Kasumi-1 (cell line): ENCODE measurements at regions not wholly inside any gene's neighbourhood (a gene's known extent, or its start where the extent isn't known, plus 50 kb on each side); places are given as distances from the start of the nearest gene placed in this dataset.

Experiments
- DNase-seq, 2 experiments: peaks; one replicate each; lab custom pipeline; 2025; lab: John Stamatoyannopoulos, UW

DNA sequence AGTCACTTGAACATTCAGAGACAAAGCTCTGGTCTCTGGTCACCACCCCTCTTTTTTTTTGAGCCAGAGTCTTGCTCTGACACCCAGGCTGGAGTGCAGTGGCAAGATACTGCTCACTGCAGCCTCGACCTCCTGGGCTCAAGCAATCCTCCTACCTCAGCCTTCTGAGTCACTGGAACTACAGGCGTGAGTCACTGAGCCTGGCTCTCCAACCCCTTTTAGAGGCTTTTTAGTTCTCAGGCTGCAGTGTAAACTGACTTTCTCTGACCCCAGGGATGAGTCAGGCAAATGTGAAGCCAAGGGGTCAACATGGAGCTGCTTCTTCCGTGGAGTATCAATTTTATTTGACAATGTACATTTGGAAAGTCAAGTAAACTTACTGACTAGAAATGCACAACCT lies 229.2 kb downstream of the PTTG2 start:
- peak in 1 of 2 experiments; percentile 18 for DNase-seq

DNA sequence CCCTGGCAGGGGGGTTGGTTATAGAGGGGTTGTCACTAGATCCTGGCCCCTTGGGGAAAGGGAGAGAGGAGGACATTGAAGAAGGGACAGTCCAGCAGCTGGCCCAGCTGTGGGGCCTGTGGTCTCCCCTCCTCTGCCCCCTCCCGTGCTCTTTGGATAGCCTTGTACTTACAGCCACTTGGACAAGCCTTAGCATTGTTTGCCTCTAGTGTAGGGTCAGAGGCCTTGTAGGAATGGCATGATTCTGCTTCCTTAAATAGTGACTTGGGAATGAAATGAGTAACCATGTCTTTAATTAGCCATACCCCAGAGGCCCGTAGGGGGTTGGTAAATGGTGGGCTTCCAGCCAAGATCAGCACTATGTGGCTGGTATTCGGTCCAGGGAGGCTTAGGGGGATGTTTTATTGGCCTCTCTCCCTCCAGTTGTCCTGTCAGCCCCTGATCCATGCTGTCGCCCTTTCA lies 230.6 kb downstream of the PTTG2 start:
- no peak for DNase-seq

GRCh38 chr4:38192516-38192915 lies 232.3 kb downstream of the PTTG2 start:
- peak in 1 of 2 experiments; percentile 37 for DNase-seq

DNA sequence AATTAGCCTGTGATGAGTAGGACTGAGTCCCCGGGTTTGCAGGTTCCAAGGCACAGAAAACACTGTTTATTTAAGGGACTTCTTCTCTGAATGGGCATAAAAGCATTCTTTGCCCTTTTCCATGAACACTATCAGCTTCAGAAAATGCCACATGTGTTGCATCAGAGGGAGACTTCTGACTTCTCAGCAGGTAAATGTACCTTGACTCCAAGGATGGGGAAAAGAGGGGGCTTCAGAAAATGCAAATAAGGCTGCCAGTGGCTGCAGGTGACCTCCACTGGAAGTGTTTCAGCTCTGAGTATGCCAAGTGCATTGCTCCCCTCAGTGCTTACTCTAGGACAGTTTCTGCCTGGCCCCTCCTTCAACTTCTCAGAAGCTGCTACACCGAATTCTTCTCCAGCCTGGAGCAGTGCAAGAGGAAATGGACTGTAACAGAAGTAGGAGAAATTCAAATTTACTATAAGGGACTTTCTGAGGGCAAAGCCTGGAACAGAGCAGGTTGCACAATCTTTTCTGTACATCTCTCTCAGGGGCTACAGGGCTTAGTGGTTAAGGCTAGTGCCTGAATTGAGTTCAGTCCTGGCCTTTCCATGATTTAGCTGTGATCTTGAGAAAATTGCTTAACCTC lies 233.2 kb downstream of the PTTG2 start:
- peak; percentile 74 to 77 for DNase-seq

DNA sequence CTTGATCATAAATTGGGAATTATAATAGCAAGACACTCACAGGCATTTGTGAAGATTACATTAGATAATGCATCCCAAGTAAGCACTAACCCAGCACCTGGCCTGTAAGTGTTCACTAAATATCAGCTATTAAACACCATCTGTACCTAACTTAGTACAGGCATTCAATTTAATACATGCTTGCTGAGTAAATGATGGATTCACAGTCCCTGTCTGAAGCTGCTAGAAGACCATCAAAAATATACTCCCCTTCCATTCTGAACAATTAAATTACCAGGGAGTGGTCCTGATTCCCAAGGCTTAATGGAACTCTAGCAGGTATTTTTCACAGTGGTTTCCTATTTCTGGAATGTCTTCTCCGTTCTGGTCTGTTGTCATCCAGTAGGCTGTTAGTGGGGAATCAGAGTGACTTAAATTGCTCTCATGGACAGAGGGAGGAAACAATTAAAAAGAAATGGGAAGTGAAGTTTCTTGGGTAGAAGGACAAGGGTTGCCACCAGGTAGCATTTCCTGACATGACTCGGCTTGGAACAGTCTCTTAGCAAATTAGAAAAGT lies 233.9 kb downstream of the PTTG2 start:
- no peak for DNase-seq

DNA sequence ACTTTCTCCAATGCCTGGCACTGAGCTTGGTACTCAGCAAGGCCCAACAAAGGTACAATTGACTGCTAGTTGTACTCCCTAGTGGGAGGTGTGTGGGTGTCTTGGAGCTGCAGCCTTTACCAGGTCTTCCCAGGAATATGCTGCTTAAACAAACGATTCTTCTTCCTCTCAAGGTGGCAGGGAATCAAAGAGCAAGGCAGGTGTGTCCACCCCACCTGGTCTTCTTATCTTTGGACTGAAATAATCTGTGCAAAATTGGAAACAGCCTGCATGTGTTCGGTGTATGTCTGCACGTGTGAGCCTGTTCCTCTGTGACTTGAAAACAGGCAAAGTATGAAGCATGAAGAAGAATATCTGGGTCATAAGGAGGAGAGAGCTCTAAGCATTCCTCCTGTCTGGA lies 235.3 kb downstream of the PTTG2 start:
- no peak for DNase-seq

GRCh38 chr4:38195911-38196310 lies 235.7 kb downstream of the PTTG2 start:
- DNase-seq = no peak

DNA sequence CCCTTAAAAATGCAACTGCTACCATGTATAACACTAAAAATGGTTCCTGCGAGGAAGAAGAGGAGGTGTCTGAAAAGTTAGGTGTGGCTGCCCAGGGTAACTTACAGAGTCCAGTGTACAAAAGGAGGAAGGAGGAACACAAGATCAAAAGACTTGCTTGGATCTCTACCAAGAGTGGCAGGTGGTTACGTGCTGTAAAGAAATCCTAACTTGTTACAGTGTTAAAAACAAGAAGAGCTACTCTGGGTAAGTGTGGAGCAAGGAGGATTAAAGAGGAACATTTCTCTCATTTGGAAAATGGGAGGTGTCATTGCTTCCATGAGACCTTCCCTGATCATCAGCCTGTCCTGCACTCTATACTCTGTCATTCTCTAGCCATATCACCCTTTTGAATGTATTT lies 242.0 kb downstream of the PTTG2 start:
- DNase-seq = no peak

DNA sequence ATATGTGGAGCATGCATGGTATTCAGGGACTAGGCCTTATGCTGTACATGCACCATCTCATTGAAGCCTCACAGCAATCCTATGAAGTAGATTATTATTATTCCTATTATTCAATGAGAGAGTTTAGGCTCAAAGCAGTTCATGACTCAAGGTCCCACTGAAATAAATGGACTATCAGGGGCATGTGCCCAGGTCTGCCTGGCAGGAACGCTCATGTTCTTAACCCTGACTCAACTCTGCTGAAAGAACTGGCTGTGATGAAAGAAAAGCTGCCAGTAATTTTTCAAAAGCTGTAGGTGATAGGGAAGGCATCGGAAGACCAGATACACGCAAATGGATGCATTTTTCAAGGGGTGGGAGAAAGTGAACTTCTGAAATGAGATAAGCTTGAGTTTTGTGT lies 243.4 kb downstream of the PTTG2 start:
- no peak for DNase-seq

DNA sequence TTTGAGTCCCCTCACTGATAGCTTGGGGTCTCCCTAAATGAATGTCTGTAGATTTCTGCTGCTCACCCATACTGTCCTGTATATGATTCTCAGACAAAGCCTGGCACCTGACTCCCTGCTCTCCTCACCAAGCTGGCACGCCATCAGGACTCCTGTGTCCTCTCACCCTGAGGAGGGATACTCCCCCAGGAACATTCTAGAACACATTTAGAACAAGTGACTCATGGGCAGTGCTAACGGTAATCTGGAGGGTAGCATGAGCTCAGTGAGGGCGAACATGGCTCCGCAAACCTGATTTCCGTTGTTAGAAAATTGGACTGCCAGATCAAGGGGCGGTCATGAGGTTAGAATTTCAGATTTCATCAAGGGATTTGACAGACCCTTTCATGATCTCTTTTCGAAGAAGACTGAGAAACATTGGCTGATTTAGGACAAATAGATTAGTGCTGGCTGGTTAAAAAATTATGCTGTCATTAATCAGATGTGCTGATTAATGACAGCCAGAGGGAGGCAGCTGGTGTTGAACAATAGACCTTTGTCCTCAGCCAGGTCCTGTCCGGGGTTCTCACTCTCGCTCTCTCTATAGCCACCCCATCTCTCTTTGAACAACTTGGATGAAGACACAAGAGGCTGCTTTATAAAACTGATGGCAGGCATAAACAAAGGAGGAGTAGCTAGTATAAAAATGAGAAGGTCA lies 244.3 kb downstream of the PTTG2 start:
- no peak for DNase-seq

GRCh38 chr4:38205261-38205660 lies 245.1 kb downstream of the PTTG2 start:
- DNase-seq = no peak

GRCh38 chr4:38207110-38207457 lies 246.9 kb downstream of the PTTG2 start:
- DNase-seq = no peak

DNA sequence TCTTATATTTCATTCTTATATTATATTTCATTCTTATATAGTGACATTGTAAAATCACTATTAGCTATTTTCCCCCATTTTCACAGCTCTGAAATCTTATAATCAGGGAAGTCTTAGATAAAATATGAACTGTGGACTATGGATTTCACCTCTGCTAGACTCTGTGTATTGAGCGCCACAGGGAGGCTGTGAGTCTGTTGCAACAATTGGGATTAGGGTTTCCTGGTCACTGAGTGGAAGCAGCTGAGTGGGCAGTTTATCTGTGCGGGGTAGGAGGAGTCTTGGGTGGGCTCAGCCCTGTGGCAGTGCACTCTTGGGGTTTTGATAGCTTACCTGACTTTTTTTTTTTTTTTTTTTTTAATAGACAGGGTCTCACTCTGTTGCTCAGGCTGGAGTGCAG lies 249.5 kb downstream of the PTTG2 start:
- DNase-seq = no peak

DNA sequence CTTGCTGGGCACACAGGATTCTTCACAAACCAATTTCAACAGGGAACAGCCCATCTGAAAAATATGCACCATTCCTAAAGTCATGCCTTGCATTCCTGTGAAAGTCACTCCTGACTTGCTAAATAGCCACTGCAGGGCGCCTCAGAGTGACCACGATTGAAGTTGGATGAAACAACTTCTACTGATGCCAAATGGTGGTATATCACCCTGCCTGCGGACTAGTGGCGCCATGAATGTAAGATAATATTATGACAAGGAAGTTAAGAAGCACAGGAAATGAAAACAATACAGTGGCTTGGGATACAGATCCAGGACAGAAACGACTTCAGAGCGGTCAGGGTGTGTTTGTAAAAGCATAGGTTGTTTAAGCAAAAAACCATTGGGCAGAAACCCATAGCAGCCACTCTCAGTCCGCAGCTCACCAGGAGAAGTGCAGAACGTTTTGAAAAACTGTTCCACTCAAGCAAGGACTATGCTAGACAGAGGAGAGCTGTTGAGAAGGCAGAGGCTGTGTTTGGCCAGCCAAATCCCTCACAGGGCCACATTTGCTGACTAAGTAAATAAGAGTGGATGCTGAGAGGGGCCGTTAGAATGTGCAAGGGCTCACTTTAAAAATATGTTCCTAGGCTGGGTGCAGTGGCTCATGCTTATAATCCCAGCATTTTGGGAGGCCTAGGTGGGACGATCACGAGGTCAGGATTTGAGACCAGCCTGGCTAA lies 250.4 kb downstream of the PTTG2 start:
- DNase-seq = no peak

DNA sequence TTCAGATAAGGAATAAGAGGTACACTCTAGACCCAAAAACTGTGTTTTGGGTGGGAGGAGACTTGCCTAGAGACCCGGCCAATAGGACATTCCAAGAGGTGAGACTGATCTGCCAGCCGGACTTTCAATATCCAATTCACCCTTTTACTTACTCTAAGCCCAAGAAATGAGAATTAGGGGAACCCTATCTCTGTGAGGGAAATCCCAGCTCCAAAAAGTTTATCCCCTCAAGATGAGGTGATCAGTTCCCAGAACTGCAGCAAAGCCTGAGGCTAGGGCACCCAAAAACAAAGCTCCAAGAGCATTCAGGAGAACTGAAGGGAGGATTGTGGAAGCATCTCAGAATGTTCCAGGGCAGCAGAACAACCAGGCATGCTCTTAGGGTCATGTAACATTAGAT lies 251.7 kb downstream of the PTTG2 start:
- no peak for DNase-seq

DNA sequence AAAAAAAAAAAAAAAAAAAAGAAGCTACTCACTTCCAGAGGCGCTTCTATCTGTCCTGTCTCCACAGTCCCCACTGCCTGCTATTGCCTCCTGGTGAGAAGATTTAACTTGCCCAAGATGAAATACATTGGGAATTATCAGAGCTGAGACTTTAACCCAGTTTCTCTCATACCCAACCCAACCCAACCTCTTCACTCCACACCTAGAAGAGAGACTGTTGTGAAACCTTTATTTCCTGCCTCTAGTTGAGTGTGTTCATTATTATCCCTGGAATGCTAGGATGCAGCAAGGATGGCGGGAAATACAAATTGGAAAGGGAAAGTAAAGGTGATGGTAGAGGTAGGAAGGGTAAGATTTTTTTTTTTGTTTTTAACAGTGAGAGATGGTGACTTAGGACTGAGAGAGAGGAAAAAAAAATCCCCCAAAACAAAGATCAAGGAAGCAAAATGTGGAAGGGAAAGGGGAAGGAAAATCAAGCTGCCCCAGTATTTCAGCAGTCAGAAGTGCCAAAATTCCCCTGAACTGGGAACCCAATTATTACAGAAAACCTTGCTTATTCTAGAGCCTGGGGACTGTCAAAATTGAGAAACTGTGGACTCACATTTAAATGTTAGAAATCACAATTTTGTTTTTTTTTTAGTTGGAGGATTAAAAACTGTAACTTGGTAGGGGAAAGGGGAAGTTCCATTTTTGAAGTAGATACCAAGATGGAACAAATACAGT lies 253.0 kb downstream of the PTTG2 start:
- peak in 1 of 2 experiments; percentile 13 for DNase-seq

- DNase-seq = no peak
Observed at GRCh38 chr4:38222892-38223291, 262.7 kb downstream of the PTTG2 start.

GRCh38 chr4:38223306-38223705 lies 263.1 kb downstream of the PTTG2 start:
- DNase-seq = no peak

- no peak for DNase-seq
Observed at GRCh38 chr4:38223782-38224236, 263.6 kb downstream of the PTTG2 start.

GRCh38 chr4:38224850-38225249 lies 264.7 kb downstream of the PTTG2 start:
- DNase-seq = no peak

GRCh38 chr4:38226170-38226569 lies 266.0 kb downstream of the PTTG2 start:
- DNase-seq = no peak

GRCh38 chr4:38230121-38230801 lies 270.1 kb downstream of the PTTG2 start:
- no peak for DNase-seq
